Epidermal melanocyte (primary cell): ENCODE measurements at regions not wholly inside any gene's neighbourhood (a gene's known extent, or its start where the extent isn't known, plus 50 kb on each side); places are given as distances from the start of the nearest gene placed in this dataset.

Experiments
- DNase-seq: peaks from one replicate; pipeline ENCODE4 v3.0.0; 2011; ENCODE audit warnings: low spot score; ENCODE audit not compliant: insufficient read length

DNA sequence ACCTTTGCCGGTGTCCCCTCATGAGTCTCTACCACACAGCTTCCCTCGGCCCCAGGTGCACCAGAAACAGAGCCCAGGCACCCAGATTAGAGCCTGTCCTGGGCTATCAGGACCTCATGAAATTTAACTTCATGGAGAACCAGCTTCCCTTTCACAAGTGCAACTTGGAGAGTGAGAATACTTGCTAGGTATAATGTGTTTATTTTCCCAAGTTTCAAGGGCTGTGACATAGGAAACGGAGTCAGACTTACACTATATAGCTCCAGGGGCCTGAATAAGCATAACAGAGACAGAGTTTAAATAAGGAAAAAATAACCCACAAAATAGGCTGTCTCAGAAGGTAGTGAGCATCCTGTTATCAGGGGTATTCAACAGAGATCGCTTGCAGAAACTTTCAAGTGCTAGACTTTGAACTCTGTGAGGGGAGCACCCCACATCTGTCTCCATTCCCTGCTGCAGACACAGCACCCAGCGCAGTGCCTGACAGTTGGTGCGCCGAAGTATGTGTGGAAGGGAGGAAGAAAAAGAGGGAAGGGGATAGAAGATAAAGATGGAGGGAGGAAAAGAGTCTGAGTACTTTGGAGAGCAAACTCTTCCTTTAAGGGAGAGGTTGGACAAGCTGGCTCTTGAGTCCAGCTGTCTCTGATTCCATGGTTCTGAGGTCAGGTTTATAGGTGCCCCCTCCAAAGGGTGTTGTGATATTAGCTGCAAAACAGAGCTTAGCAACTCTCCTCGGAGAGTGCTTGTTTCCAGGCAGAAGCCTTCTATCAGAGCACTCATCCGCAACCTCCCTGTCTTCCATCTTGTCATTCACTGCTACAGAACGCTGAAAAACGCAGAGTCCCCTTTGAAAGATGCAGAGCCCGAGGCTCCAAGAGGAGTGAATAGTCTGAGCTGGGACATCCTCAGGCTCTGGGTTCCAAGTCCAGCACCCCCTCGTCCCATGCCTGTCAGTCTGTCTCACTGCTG is 84.8 kb downstream of the CPN2 start:
- no peak for DNase-seq

DNA sequence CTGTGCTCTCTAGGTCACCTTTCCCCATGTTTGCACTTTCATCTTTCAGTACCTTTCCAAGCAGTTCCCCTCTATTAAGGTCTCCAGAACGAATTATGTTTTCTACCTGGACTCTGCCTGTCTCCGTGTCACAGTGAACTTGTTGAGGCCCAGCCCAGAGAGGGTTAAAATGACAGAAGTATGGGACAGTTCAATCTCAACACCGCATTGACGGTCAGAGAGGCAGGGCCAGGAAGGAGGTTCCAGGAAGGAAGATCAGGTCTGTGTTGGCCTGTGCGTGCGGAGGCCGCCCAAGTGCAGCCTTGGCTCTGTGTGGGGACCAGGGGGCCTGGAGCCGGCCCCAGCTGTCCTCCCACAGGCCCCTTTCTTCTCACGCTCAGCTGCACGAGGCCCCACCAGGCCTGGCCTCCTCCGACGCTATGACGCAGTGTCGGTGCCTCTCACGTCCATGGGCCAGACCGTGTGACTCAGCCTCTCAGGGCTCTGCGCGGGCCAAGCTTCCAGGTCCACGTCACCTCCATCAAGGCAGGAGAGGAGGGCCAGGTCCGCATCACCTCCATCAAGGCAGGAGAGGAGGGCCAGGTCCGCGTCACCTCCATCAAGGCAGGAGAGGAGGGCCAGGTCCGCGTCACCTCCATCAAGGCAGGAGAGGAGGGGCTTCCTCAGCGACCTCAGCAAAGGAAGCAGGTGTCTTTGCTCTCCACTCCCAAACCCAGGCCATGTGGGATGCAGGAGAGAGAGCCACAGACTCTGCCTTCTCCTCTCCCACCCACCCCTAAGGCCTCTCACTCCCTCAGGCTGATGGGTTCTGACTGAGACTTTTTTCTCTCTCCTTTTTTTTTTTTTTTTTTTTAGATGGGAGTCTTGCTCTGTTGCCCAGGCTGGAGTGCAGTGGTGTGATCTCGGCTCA is 83.1 kb downstream of the CPN2 start:
- no peak for DNase-seq

DNA sequence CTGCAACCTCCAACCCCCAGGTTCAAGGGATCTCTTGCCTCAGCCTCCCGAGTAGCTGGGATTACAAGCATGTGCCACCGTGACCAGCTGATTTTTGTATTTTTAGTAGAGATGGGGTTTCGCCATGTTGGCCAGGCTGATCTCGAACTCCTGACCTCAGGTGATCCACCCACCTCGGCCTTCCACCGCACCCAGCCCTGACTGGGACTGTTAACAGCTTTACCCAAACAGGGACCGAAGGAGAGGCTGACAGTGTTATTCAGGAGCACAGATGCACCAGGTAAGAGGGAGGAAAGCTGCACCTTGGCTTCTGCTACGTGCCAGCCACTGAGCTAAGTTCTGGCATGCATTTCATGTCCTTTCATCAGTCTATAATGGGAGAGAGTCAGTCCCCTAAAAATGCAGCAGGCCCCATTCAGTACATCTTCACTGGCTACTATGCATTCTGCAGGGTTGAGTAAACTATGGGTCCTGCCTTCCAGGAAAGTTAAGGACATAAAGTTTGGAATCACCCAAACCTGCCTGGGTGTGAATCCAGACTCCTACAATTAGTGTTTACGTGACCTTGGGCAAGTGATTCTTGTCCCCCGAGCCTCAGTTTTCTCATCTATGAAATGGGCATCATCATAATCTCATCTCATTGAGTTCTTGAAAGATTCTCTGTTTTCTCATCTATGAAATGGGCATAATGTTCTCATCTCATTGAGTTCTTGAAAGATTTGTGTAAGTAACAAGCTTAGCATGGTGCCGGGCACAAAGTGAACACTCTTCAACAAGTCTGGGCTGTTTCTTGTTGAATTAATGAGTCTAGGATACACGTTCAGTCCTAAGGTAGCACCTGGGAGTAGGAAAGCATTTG is 82.2 kb downstream of the CPN2 start:
- DNase-seq: no peak

DNA sequence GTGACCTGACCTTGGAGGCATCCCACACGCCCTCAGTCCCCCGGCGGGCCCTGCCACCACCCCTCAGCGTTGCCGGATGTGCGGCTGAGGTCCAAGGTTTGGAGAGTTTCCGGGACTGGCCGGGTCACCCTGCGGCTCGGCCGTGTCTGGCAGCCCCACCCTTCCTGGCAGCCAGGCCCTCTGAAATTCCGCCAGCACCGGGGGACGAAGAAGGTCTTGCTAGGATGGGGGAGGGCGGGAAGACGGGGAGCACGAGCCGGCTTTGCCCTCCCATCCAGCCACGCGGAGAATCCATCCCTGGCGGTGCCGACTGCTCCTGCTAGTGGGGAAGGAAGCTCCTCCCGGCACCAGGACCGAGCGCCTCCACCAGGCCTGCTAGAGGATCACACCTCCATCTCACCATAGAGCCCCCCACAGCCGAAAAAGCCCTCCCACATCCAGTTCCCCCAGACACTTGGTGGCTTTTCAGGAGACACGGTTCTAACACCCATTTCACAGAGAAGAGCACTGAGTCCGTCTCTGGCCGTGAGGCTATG is 81.5 kb downstream of the CPN2 start:
- DNase-seq: no peak

DNA sequence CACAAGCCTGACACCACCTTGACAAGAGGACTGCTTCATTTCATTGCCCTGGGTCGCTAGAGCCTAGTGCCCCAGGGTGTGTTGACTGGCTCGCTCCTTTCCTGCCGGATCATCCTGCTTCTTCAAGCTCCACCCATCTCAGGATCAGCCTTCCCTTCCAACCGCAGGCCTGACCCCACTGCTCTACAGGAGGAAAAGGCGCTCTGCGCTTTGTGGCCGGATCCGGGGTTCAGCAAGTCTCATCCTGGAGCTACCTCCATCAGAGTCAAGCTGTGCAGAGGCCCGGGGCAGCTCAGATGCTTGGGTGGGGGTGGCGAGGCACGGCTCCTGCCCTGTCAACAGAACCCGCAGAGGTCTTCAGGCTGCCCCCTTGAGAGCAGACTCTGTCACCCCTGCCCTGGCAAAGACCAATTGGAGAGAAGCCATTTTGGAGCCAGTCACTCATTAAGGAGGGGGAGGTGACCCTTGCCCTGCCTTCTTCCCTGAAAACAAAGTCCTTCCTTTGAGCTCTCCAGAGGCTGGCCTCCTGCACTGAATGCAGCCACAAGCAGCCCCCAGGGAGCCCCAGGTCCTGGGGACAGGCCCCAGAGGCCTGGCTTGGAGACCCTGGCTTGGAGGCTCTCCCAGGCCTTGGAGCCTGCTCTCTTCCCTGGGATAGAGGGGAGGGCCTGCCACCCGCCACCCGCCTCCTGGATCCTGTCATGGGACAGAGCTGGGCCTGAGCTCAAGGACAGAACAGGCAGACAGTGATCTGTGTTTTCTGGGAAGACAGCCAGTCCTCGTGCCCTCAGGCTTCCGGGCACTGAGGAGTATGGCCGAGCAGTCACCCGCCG is 80.3 kb downstream of the CPN2 start:
- peak; percentile 97 for DNase-seq

DNA sequence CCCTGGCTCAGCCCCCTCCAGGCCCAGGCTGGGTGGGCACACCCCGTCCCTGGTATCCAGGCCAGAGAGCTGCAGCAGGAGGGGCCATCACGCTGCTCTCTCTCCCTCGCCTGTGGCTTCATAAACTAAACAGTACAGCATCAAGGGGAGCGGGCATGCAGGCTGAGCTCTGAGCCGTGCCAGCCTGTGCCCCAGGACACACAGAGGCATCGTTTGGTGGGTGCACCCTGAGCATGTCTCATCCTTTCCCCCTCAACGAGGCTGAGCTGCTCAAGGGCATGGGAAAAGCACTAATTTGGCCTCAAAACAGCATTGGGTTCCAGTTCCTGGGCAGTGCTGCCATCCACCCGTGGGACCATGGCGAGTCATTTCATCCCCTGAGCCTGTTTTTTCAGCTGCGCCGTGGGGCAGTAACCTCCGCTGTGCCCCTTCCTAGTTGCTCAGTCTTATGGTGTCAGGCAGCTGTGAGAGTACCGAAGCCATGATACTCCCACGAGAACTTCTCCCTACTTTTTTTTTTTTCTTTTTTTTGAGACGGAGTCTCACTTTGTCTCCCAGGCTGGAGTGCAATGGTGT is 79.6 kb downstream of the CPN2 start:
- DNase-seq: no peak

DNA sequence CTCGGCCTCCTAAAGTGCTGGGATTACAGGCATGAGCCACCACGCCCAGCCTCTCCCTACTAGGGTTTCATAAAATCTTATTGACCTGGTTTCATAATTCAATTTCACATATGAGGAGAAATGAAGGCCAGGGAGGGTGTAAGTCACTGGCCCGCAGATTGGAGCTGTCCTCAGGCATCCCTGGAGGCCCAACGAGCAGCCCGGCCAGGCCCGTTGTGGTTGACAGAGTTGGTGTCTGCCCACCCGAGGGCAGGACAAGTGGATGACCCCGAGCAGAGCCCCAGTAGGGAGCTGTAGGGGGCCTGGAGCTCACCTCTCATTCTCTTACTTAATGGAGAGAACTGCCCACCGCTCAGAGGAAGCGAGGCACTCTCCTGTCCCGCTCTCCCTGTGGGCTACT is 78.9 kb downstream of the CPN2 start:
- DNase-seq: no peak

DNA sequence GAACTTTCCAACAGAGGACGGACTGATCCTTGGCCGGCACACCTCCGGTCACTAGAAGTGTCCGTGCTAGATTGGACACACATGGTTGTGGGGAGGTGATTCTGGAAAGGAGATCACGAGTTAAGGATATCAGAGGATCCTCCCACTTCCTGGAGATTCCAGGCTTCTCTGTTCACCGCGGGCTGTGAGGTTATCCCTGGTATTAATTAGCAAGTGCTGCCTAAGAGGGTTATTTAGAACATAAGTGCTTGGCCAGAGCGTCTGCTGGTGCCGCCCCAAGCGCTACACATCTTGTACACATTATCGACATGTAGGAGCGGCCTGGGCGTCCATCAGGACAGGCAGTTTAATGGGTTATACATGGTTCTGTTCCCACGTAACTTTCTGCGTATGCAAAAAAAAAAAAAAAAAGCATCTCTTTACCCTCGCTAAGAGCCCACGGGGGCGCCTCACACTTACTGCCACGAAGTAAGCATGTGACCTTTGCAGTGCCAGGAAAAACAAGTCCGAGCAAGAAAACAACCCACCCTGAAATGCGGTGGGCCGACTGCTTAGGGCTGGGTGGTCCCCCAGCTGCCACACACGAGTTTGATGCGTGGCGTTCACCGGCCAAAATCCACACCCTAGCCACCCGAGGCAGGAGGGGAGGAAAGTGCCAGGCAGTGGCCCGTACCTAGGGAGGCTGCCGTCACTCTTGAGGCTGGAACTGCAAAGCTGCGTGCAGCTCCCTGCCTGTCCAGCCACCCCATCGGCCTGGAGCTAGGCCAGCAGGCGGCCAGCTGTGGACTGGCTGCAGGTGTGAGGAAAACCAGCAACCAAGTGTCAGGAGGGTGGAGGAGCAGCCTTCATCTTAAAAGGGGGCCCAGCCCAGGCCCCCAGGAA is 78.0 kb downstream of the CPN2 start:
- DNase-seq: no peak

DNA sequence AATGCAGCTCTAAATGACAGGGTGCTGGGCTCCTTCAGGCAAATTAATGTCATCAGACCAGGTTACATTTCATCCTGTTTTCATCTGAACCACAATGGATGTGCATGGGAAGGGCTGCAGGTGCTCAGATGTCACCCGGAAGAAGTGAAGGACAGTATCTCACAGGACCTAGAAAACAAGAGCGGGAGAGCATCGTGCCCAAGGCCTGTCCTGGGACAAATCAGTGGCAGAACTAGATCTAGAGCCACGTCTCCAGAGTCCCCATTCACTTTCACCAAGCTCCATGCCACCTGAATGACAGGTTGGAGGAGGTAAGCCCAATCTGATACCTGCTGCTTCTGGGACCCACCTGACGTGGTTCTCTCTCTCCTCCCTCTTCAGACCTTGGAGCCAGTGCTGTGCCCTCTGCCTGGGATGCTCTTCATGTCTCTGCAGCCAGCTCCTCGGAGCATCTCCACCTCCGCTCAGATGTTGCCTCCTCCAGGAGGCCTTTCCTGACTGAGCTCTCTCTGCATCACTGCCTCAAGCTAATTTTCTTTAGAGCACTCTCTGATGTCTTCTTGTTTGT is 77.3 kb downstream of the CPN2 start:
- no peak for DNase-seq

DNA sequence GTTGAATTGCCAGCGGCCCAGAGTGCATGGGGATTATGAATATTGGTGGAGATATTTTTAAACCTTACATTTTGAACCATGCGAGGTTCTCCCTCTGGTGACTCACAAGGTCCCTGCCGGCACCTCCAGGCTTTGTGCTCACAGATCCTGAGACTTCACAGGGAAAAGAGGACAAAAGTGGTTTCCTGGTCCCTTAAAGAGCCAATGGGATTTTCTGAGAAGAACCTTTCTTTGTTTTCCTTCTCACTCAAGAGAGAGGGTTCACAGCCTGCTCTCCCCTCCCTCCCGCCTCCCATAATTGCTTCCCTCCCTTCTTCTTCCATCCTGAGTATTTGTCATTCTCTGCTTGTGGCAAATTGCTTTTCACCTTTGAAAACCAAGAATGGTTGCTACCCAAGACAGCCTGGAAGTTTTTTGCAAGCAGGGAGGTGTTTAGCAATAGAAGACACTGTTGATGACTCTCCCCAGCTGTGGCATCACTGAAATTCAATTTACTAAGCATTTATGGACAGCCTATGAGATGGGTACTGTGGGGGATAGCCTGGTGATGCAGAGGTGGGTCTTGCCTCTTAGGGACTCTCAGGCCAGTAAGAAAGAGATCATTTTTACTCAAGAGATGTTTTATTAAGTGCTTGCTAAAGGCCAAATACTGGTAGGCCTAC is 76.6 kb downstream of the CPN2 start:
- DNase-seq: no peak

DNA sequence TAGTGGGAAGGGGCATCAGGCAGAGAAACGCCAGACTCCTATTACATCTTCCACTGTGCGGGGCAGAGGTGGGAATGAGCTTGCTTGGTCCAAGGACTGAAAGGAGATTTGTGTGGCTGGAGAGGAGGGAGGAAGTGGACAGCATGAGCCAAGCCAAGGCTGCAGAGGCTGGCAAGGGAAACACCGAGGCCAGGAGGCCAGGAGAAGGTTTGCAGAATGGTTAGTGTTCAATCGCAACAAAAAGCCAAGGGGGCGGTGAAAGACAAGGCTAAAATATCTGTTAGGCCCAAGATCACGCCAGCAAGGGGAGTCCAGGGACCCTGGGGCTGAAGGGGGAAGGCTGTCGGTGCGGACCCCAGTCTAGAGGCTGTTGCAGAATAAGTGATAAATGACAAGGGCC is 75.8 kb downstream of the CPN2 start:
- DNase-seq: no peak

DNA sequence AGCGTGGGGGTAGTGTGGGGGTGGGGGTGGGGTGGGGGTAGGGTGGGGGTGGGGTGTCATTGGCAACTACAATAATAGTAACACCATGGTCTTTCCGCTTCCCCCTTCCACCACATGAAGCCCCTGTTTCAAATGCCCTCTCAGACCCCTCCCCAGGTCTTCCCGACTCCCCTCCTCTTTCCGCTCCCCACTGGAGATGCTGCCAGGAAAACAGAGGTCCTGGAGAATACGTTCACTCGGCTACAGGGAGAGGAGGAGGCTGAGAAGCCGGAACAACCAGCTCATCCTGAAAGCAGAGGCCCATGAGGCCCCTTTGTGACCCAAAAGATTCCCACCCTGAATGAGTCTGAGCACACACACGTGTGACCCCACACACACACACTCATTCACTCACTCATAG is 75.4 kb downstream of the CPN2 start:
- no peak for DNase-seq

DNA sequence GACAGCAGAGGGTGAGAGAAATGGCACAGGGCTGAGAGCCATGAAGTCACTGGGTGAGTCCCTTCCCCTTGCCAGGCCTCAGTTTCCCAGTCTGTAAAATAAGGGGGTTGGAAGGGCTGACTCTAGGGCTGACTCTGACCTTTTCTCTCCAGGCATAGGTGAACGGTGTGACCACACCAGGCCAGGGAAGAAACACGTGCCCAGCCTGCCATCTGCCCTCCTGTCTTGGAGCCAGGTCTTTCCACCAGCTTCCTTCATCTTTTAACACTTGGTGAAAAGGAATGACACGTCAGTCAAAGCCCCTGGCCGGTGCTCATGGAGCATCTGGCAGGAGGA is 74.4 kb downstream of the CPN2 start:
- DNase-seq: no peak

DNA sequence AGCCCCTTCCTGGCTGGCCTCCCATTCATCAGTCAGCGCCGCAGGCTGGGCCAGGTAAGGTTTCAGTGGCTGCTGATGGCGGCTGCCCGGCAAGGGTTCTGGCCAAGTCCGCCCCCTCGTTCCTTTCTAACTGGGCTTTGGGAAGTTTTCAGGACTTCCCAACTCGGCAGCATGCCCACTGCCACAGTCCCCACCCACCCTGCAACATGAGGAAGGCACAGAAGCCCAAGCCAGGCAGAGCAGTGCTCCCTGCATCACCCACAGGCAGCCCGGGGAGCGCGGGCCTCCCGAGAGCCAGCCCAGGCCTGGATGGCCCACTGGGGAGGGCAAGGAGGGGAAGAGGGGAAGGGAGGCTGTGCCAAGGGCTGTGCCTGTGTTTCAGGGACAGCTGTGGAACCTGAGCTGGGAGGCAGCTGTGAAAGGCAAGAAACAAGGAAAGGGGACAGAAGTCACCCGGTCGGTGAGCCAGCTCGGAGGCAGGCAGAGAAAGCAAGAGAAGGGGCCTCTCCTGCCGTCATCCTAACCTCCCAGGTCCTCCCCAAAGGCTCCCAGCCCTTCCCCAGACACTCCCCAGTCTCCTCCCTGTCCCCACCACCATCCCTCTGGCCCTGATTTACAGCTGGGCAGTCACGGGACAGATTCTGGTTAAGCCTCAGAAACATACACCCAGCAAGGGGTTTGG is 73.9 kb downstream of the CPN2 start:
- no peak for DNase-seq

DNA sequence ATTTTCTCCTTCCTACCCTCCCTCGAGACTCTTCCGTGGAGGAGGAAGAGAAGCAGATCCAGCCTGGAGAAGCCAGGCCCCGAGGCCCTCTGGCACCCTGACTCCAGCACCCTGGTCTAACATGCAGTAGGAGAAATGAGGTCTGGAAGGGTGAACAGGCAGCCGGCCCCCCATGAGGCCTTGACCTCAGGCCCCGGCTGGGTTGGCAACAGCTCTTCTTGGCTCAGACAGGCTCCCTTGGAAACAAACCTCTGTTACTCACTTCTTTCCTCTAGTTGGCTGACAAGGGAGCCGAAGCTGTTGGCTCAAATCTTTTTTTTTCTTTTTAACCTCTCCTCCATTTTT is 73.4 kb downstream of the CPN2 start:
- no peak for DNase-seq

DNA sequence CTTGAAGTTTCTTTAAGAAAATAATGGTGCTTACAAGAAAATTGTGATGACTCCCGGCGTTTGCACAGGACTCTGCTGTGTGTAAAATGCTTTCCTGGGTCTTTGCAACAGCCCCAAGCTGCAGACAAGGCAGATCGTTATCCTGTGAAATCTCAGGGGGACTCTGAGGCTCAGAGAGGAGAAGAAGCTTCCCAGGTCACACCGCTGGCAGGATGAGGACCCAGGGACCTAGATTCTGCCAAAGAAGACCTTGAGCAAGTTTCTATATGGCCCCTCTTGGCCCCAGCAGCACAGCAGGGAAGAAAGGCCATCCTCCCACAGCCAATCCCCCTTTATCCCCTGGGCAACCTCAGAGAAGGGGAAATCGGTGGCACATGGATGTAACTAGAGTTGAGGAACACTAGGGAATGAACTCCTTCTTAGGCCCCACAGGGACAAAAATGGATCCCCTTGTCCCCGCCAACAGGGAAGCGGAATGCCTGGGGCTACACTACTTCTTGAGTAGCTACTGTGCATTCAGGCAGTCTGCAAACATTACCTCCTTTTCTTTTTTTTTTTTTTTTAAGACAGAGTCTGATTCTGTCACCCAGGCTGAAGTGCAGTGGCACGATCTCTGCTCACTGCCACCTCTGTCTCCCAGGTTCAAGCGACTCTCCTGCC is 72.8 kb downstream of the CPN2 start:
- no peak for DNase-seq

DNA sequence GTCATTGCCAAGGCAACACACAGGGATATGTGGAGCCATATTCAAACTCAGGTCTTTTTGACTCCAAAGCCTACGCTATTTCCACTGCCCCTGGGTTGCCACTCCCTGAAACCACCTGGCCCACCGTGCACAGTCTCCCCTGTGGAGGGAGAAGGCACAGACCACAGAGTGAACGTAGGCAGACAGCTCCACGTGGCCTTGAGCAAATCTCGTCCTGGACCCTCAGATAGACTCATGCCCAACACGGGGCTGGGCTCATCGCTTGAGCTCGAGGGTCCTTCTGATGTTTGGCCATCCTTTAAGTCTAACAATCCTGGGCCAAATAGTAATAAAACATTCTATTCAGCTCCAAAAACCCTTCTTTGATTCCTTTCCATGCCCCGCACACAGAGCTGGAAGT is 72.0 kb downstream of the CPN2 start:
- no peak for DNase-seq
